Endodermal cell (in vitro differentiated cells): ENCODE measurements at regions not wholly inside any gene's neighbourhood (a gene's known extent, or its start where the extent isn't known, plus 50 kb on each side); places are given as distances from the start of the nearest gene placed in this dataset.

ENCODE experiments used
- DNase-seq: peaks from one replicate; pipeline ENCODE4 v3.0.0-alpha.2; 2017
- H3K27ac ChIP-seq: 2 replicates; pipeline ENCODE4 v1.5.1; 2013; ENCODE audit warnings: mild to moderate bottlenecking, low read depth, low read length, moderate library complexity
- H3K27me3 ChIP-seq: 2 replicates; pipeline ENCODE4 v1.6.1; 2013; ENCODE audit warnings: mild to moderate bottlenecking, low read length, moderate library complexity; ENCODE audit not compliant: insufficient read depth, control insufficient read depth, poor library complexity, severe bottlenecking
- H3K36me3 ChIP-seq: 2 replicates; pipeline ENCODE4 v1.7.0; 2013; ENCODE audit warnings: mild to moderate bottlenecking, low read length, moderate library complexity; ENCODE audit not compliant: control insufficient read depth, insufficient read depth
- H3K4me1 ChIP-seq: one replicate; pipeline ENCODE4 v1.7.0; 2013; ENCODE audit warnings: low read length; ENCODE audit not compliant: control insufficient read depth, insufficient read depth
- H3K4me3 ChIP-seq: 2 replicates; pipeline ENCODE4 v1.5.1; 2013; ENCODE audit warnings: mild to moderate bottlenecking, low read length, moderate library complexity
- H3K9ac ChIP-seq: 2 replicates; pipeline ENCODE4 v1.6.1; 2013; ENCODE audit warnings: mild to moderate bottlenecking, low read length, moderate library complexity; ENCODE audit not compliant: poor library complexity, severe bottlenecking; ENCODE audit errors: extremely low read depth
- H3K9me3 ChIP-seq: 2 replicates; pipeline ENCODE4 v1.6.1; 2013; ENCODE audit warnings: mild to moderate bottlenecking, low read length, moderate library complexity; ENCODE audit not compliant: control insufficient read depth
- H3K27ac Mint-ChIP-seq: 2 replicates; pipeline ENCODE4 v1.8.0; 2020; ENCODE audit warnings: mixed read lengths
- H3K27me3 Mint-ChIP-seq: 2 replicates; pipeline ENCODE4 v1.8.0; 2021; ENCODE audit warnings: mild to moderate bottlenecking, mixed read lengths; ENCODE audit not compliant: insufficient read depth
- H3K36me3 Mint-ChIP-seq: 2 replicates; pipeline ENCODE4 v1.8.0; 2020; ENCODE audit warnings: low read depth, mixed read lengths
- H3K4me1 Mint-ChIP-seq: 2 replicates; pipeline ENCODE4 v1.8.0; 2020; ENCODE audit warnings: mixed read lengths
- H3K4me3 Mint-ChIP-seq: 2 replicates; pipeline ENCODE4 v1.8.0; 2020; ENCODE audit warnings: mild to moderate bottlenecking, moderate library complexity, mixed read lengths
- H3K9me3 Mint-ChIP-seq: 2 replicates; pipeline ENCODE4 v1.8.0; 2020; ENCODE audit warnings: mild to moderate bottlenecking, mixed read lengths
- WGBS, 2 experiments: methylation state at CpG; one replicate each; pipeline versions ENCODE4 v1.1.5 to v1.1.7; 2013; ENCODE audit warnings: missing lambda C conversion rate in 2 of 2, mixed read lengths in 1 of 2; ENCODE audit not compliant: insufficient coverage in 1 of 2, insufficient read length in 1 of 2; 5-methylcytosine and 5-hydroxymethylcytosine counted together
- TF ChIP-seq, protein P1 (sequence below): fragments of 200-600 bp; sonication (generic); conservative IDR thresholded peaks from 2 replicates; pipeline ENCODE4 v1.5.0; 2021; ENCODE audit warnings: antibody characterized with exemption, mild to moderate bottlenecking

DNA sequence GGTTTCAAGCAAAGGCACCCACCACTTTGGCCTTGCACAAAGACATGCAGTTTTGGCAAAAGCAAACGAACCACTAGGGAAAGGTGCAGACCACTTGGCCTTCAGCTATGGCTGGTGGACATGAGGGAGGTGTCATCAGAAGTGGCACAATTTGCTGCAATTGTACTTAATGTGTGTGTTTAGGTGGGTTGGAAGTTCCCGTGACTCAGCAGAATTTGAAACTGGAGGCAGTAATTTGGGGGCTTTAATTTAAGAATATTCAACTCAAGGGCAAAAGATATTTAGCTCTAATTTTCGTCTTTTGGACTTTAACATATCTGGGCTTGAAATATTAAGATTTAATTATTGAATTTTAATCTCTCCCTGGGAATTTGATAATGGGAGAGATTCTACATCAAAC lies 115.6 kb upstream of the NOCT start:
- Histone ChIP-seq H3K4me1 (peaks cover 7% of the 10 kb centered on the region), H3K36me3 (no peaks in the 10 kb centered on the region), H3K9me3 (peaks cover 4% of the 10 kb centered on the region), H3K9ac (no peak overlapping the region), H3K4me3 (no peak overlapping the region), H3K27me3 (no peaks in the 10 kb centered on the region), H3K27ac (no peak overlapping the region)
- Mint-ChIP-seq H3K4me3 (no peak overlapping the region), H3K36me3 (no peaks in the 10 kb centered on the region), H3K27me3 (no peaks in the 10 kb centered on the region), H3K4me1 (peaks cover 32% of the 10 kb centered on the region), H3K27ac (peak overlapping the region; percentile 29), H3K9me3 (no peaks in the 10 kb centered on the region)
- whole genome bisulfite sequencing, 2 experiments = 89 to 95% methylated on average over 2 to 3 of the region's 3 CpGs
- no peak for DNase-seq
- TF ChIP-seq, protein P1, sequence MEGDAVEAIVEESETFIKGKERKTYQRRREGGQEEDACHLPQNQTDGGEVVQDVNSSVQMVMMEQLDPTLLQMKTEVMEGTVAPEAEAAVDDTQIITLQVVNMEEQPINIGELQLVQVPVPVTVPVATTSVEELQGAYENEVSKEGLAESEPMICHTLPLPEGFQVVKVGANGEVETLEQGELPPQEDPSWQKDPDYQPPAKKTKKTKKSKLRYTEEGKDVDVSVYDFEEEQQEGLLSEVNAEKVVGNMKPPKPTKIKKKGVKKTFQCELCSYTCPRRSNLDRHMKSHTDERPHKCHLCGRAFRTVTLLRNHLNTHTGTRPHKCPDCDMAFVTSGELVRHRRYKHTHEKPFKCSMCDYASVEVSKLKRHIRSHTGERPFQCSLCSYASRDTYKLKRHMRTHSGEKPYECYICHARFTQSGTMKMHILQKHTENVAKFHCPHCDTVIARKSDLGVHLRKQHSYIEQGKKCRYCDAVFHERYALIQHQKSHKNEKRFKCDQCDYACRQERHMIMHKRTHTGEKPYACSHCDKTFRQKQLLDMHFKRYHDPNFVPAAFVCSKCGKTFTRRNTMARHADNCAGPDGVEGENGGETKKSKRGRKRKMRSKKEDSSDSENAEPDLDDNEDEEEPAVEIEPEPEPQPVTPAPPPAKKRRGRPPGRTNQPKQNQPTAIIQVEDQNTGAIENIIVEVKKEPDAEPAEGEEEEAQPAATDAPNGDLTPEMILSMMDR = no peak

DNA sequence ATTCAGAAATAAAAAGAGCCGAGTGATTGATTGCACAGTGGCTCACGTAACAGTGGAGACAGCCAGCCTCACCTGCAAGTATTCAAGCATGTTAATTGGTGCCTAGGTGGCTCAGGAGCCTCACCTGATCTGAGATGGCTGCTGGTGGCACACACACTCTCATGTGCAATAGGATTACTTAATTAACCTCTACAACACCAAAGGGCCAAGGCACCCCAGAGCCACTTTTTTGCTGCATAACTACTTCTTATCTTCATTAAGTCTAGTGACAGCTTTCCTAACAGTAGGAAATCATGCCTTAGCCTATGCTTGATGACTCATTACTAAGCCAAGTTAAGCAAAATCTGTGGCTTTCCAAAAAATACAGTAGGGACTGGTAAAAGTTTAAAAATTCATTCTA lies 117.3 kb upstream of the NOCT start:
- TF ChIP-seq, protein P1 = no peak
- Histone ChIP-seq H3K36me3 (no peaks in the 10 kb centered on the region), H3K27ac (no peak overlapping the region), H3K4me1 (peaks cover 7% of the 10 kb centered on the region), H3K27me3 (no peaks in the 10 kb centered on the region), H3K9ac (peak overlapping the region; percentile 22), H3K4me3 (peak overlapping the region; percentile 39), H3K9me3 (no peaks in the 10 kb centered on the region)
- no peaks in the 10 kb centered on the region for H3K9me3 Mint-ChIP-seq
- peaks cover 36% of the 10 kb centered on the region for H3K4me1 Mint-ChIP-seq
- 79 to 81% methylated on average over 2 of the region's 2 CpGs for WGBS, 2 experiments
- no peak for DNase-seq
- peak overlapping the region; percentile 49 for H3K27ac Mint-ChIP-seq
- H3K36me3 Mint-ChIP-seq = no peaks in the 10 kb centered on the region
- no peaks in the 10 kb centered on the region for H3K27me3 Mint-ChIP-seq
- H3K4me3 Mint-ChIP-seq = no peak overlapping the region

DNA sequence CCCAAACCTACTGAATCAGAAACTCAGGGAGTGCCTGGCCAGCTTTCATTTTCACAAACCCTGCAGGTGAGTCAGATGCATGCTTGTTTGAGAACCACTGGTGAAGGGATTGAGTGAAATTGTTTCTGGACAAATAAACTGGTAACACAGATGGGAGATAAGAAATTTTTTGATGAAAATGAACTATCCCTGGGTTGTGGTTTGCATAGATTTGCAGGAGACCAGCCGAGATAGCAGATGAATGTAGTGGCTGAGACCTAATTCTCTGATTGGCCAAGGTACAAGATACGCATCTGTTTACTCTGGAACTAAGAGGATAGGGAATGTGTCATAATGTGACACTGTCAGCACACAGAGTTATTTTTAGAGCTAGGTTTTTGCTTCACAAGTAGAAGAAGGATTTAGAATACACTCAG lies 117.8 kb upstream of the NOCT start:
- no peaks in the 10 kb centered on the region for H3K36me3 Mint-ChIP-seq
- Histone ChIP-seq H3K4me3 (peak overlapping the region; percentile 39), H3K27ac (no peak overlapping the region), H3K4me1 (peaks cover 7% of the 10 kb centered on the region), H3K9ac (peak overlapping the region; percentile 16), H3K36me3 (no peaks in the 10 kb centered on the region), H3K9me3 (no peaks in the 10 kb centered on the region), H3K27me3 (no peaks in the 10 kb centered on the region)
- H3K9me3 Mint-ChIP-seq = no peaks in the 10 kb centered on the region
- peaks cover 36% of the 10 kb centered on the region for H3K4me1 Mint-ChIP-seq
- WGBS, 2 experiments = 70 to 82% methylated on average over 2 of the region's 2 CpGs
- no peak for DNase-seq
- peak overlapping the region; percentile 49 for H3K27ac Mint-ChIP-seq
- no peaks in the 10 kb centered on the region for H3K27me3 Mint-ChIP-seq
- TF ChIP-seq, protein P1 = no peak
- no peak overlapping the region for H3K4me3 Mint-ChIP-seq
